ENCODE measurements at regions not wholly inside any gene's neighbourhood (a gene's known extent, or its start where the extent isn't known, plus 50 kb on each side); places are given as distances from the start of the nearest gene placed in this dataset.

DNA sequence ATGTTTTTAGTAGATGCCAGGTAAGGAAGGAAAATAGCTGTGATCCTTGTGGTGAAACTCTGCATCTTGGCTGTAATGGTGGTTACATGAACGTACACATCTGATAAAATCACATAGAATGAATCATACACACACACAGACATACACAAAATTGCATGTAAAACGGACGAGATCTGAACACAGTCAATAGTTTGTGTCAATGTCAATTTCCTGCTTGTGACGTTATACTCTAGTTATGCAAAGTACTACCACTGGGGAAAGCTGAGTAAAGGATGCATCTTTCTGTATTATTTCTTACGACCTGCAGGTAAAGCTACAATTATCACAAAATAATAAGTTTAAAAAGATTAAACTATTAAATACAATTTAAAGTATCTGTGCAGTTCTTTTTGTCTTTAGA lies 493.7 kb upstream of the ZP4 start:
- no peak for TF ChIP-seq CTCF (IDR thresholded peaks at IDR 0.05)
- no peak for TF ChIP-seq POLR2AphosphoS5 (IDR thresholded peaks at IDR 0.05; ENCODE audit: insufficient read depth in 1 of 2, low read depth in 1 of 2)
- TF ChIP-seq POLR2A (IDR thresholded peaks at IDR 0.05), result no peak

Measured in vagina (tissue), 2 donors.